ENCODE measurements at regions not wholly inside any gene's neighbourhood (a gene's known extent, or its start where the extent isn't known, plus 50 kb on each side); places are given as distances from the start of the nearest gene placed in this dataset.

- H3K27me3 Mint-ChIP-seq (ENCODE audit: insufficient read depth, low read depth, poor library complexity), result no peaks in the 10 kb centered on the region
- Histone ChIP-seq H3K79me2 (replicated peaks; ENCODE audit: insufficient read depth) (no peaks in the 10 kb centered on the region), H3K27me3 (ENCODE audit: insufficient read depth) (no peaks in the 10 kb centered on the region), H3K36me3 (ENCODE audit: insufficient read depth) (no peaks in the 10 kb centered on the region), H3K4me3 (no peak overlapping the region), H3K4me1 (ENCODE audit: insufficient read depth) (no peaks in the 10 kb centered on the region), H3F3A (replicated peaks; ENCODE audit: low read depth) (no peaks in the 10 kb centered on the region), H3K9me2 (ENCODE audit: insufficient read depth) (no peaks in the 10 kb centered on the region), H2AFZ (no peak overlapping the region), H4K20me1 (replicated peaks; ENCODE audit: insufficient read depth) (no peaks in the 10 kb centered on the region), H3K4me2 (no peak overlapping the region), H3K27ac (ENCODE audit: low read depth) (no peak overlapping the region)
- no peak for TF ChIP-seq EZH2phosphoT487 (IDR thresholded peaks at IDR 0.05; ENCODE audit: unreplicated experiment)
- no peak for TF ChIP-seq CREB1 (CRISPR knock-in tag; IDR thresholded peaks at IDR 0.05; ENCODE audit: low read depth)
- TF ChIP-seq ZNF462 (CRISPR knock-in tag; IDR thresholded peaks at IDR 0.05), result no peak
- TF ChIP-seq, protein P1, sequence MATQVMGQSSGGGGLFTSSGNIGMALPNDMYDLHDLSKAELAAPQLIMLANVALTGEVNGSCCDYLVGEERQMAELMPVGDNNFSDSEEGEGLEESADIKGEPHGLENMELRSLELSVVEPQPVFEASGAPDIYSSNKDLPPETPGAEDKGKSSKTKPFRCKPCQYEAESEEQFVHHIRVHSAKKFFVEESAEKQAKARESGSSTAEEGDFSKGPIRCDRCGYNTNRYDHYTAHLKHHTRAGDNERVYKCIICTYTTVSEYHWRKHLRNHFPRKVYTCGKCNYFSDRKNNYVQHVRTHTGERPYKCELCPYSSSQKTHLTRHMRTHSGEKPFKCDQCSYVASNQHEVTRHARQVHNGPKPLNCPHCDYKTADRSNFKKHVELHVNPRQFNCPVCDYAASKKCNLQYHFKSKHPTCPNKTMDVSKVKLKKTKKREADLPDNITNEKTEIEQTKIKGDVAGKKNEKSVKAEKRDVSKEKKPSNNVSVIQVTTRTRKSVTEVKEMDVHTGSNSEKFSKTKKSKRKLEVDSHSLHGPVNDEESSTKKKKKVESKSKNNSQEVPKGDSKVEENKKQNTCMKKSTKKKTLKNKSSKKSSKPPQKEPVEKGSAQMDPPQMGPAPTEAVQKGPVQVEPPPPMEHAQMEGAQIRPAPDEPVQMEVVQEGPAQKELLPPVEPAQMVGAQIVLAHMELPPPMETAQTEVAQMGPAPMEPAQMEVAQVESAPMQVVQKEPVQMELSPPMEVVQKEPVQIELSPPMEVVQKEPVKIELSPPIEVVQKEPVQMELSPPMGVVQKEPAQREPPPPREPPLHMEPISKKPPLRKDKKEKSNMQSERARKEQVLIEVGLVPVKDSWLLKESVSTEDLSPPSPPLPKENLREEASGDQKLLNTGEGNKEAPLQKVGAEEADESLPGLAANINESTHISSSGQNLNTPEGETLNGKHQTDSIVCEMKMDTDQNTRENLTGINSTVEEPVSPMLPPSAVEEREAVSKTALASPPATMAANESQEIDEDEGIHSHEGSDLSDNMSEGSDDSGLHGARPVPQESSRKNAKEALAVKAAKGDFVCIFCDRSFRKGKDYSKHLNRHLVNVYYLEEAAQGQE (IDR thresholded peaks at IDR 0.05; ENCODE audit: unreplicated experiment), result no peak
- no peak for TF ChIP-seq POLR2AphosphoS5 (IDR thresholded peaks at IDR 0.05; ENCODE audit: low read depth)
- TF ChIP-seq ZNF331 (CRISPR knock-in tag; IDR thresholded peaks at IDR 0.05; ENCODE audit: low read depth), result no peak
- TF ChIP-seq CTCF (conservative IDR thresholded peaks at IDR 0.05; ENCODE audit: low read depth in 2 of 2), result no peak
- TF ChIP-seq NANOG (IDR thresholded peaks at IDR 0.05; ENCODE audit: borderline replicate concordance), result no peak
- no peak for TF ChIP-seq JUNB (IDR thresholded peaks at IDR 0.05; ENCODE audit: unreplicated experiment)
- TF ChIP-seq STAT1 (IDR thresholded peaks at IDR 0.05; ENCODE audit: unreplicated experiment), result no peak
- no peak for TF ChIP-seq ETS1 (IDR thresholded peaks at IDR 0.05)
- TF ChIP-seq EZH2 (IDR thresholded peaks at IDR 0.05; ENCODE audit: low read depth, unreplicated experiment), result no peak
- TF ChIP-seq ZNF114 (CRISPR knock-in tag; IDR thresholded peaks at IDR 0.05), result no peak
- no peaks in the 10 kb centered on the region for H3K9me3 Mint-ChIP-seq
- no peaks in the 10 kb centered on the region for H3K4me1 Mint-ChIP-seq
- no peak overlapping the region for H3K4me3 Mint-ChIP-seq
- H3K36me3 Mint-ChIP-seq (ENCODE audit: low read depth), result no peaks in the 10 kb centered on the region
- ATAC-seq (no peak), DNase-seq (ENCODE audit: low spot score) (no peak)
- H3K27ac Mint-ChIP-seq, result no peak overlapping the region
These were observed 178.6 kb downstream of the ACTRT1 start for GRCh38 chrX:127873637-127874036.

Data from GM23338 (cell line).